KMS-11 (cell line): ENCODE measurements at regions not wholly inside any gene's neighbourhood (a gene's known extent, or its start where the extent isn't known, plus 50 kb on each side); places are given as distances from the start of the nearest gene placed in this dataset.

Experiments used
- H2AFZ ChIP-seq: fragments of 200-600 bp; sonication (generic); 2 replicates; pipeline ENCODE4 v1.6.1; 2016; ENCODE audit warnings: antibody characterized with exemption, mixed run types, low read depth
- H3K27ac ChIP-seq: fragments of 200-600 bp; sonication (generic); 2 replicates; pipeline ENCODE4 v1.6.1; 2016; ENCODE audit warnings: mild to moderate bottlenecking, mixed run types
- H3K27me3 ChIP-seq: fragments of 200-600 bp; sonication (generic); 2 replicates; pipeline ENCODE4 v1.6.1; 2017; ENCODE audit warnings: mild to moderate bottlenecking, low read depth, mixed run types, moderate library complexity; ENCODE audit not compliant: insufficient read depth
- H3K36me3 ChIP-seq: fragments of 200-600 bp; sonication (generic); 2 replicates; pipeline ENCODE4 v1.6.1; 2017; ENCODE audit warnings: mild to moderate bottlenecking, mixed run types; ENCODE audit not compliant: insufficient read depth
- H3K4me1 ChIP-seq: fragments of 200-600 bp; sonication (generic); 2 replicates; pipeline ENCODE4 v1.6.1; 2016; ENCODE audit warnings: mild to moderate bottlenecking, low read depth, mixed run types; ENCODE audit not compliant: poor library complexity, severe bottlenecking
- H3K4me2 ChIP-seq: fragments of 200-600 bp; sonication (generic); 2 replicates; pipeline ENCODE4 v1.7.0; 2016; ENCODE audit warnings: mild to moderate bottlenecking, mixed run types
- H3K4me3 ChIP-seq: fragments of 200-600 bp; sonication (generic); IDR thresholded peaks from 2 replicates; pipeline ENCODE4 v1.6.1; 2017; ENCODE audit warnings: low read depth, low read length, mixed read lengths; ENCODE audit not compliant: insufficient read depth
- H3K79me2 ChIP-seq: fragments of 200-600 bp; sonication (generic); 2 replicates; pipeline ENCODE4 v1.6.1; 2016; ENCODE audit warnings: low read depth, mixed run types; ENCODE audit not compliant: insufficient read depth
- H3K9ac ChIP-seq: fragments of 200-600 bp; sonication (generic); 2 replicates; pipeline ENCODE4 v1.6.1; 2016; ENCODE audit warnings: mild to moderate bottlenecking, mixed run types
- H4K20me1 ChIP-seq: fragments of 200-600 bp; sonication (generic); 2 replicates; pipeline ENCODE4 v1.6.1; 2016; ENCODE audit warnings: mild to moderate bottlenecking, mixed run types; ENCODE audit not compliant: insufficient read depth
- TF ChIP-seq, protein P1 (sequence below): fragments of 200-600 bp; sonication (generic); conservative IDR thresholded peaks from 2 replicates; pipeline ENCODE4 v1.6.1; 2017; ENCODE audit warnings: low read depth, mild to moderate bottlenecking, antibody characterized with exemption, low read length, moderate library complexity, mixed read lengths

DNA sequence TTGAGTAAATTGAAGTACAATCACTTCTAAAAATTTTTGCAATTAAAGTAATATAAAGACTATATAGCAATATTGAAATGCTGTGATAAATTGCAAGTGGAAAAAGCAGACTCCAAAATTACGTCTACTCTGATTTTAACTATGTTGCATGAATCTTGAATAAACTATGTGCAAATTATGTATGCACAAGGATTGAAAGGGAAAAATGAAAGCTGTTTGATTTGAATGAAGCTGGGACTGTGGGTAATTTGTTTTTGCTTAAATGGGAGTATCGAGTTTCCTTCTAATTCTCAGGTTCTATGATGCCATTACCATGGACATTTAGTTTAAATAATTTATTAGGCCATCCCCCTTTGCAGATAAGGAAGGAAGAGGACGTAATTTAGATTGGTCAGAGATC, 198.7 kb upstream of the MYLIP start:
- Histone ChIP-seq H3K4me2 (no peak overlapping the region), H3K4me3 (no peak overlapping the region), H3K9ac (no peak overlapping the region), H3K27me3 (no peaks in the 10 kb centered on the region), H3K36me3 (no peaks in the 10 kb centered on the region), H3K4me1 (no peaks in the 10 kb centered on the region), H2AFZ (no peak overlapping the region), H4K20me1 (no peaks in the 10 kb centered on the region), H3K27ac (no peak overlapping the region), H3K79me2 (no peaks in the 10 kb centered on the region)
- TF ChIP-seq, protein P1, sequence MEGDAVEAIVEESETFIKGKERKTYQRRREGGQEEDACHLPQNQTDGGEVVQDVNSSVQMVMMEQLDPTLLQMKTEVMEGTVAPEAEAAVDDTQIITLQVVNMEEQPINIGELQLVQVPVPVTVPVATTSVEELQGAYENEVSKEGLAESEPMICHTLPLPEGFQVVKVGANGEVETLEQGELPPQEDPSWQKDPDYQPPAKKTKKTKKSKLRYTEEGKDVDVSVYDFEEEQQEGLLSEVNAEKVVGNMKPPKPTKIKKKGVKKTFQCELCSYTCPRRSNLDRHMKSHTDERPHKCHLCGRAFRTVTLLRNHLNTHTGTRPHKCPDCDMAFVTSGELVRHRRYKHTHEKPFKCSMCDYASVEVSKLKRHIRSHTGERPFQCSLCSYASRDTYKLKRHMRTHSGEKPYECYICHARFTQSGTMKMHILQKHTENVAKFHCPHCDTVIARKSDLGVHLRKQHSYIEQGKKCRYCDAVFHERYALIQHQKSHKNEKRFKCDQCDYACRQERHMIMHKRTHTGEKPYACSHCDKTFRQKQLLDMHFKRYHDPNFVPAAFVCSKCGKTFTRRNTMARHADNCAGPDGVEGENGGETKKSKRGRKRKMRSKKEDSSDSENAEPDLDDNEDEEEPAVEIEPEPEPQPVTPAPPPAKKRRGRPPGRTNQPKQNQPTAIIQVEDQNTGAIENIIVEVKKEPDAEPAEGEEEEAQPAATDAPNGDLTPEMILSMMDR, result no peak

GRCh38 chr6:15929685-15930084, 199.2 kb upstream of the MYLIP start:
- Histone ChIP-seq H2AFZ (no peak overlapping the region), H3K4me3 (no peak overlapping the region), H3K4me1 (no peaks in the 10 kb centered on the region), H3K36me3 (no peaks in the 10 kb centered on the region), H3K27ac (no peak overlapping the region), H3K4me2 (no peak overlapping the region), H4K20me1 (no peaks in the 10 kb centered on the region), H3K27me3 (no peaks in the 10 kb centered on the region), H3K79me2 (no peaks in the 10 kb centered on the region), H3K9ac (no peak overlapping the region)
- TF ChIP-seq, protein P1, result no peak

- Histone ChIP-seq H3K27me3 (no peaks in the 10 kb centered on the region), H2AFZ (no peak overlapping the region), H3K4me2 (no peak overlapping the region), H4K20me1 (no peaks in the 10 kb centered on the region), H3K36me3 (no peaks in the 10 kb centered on the region), H3K9ac (no peak overlapping the region), H3K79me2 (no peaks in the 10 kb centered on the region), H3K4me3 (no peak overlapping the region), H3K4me1 (no peaks in the 10 kb centered on the region), H3K27ac (no peak overlapping the region)
- TF ChIP-seq, protein P1, result no peak
Measured at GRCh38 chr6:15927531-15928225, 201.2 kb upstream of the MYLIP start.

DNA sequence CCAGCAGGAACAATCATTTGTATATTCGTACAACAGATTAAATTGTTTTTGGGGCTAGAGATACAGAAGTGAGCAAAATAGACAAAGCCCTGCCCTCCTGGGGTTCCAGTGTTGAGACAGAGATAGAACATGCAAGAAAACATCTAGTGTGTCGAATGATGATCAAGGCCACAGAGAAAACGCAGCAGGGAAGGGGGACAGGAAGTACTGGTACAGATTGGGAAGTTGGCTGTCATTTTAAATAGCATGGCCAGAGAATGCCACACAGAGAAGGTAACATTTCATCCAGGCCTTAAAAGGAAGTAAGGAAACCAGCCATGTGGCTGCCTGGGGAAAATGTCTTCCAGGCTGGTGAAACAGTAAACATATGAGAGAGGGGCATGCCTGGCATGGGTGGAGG, 202.6 kb upstream of the MYLIP start:
- H3K4me2 ChIP-seq, result no peak overlapping the region
- no peaks in the 10 kb centered on the region for H3K27me3 ChIP-seq
- no peak overlapping the region for H3K27ac ChIP-seq
- H3K36me3 ChIP-seq, result no peaks in the 10 kb centered on the region
- H3K4me3 ChIP-seq, result no peak overlapping the region
- no peaks in the 10 kb centered on the region for H3K4me1 ChIP-seq
- no peak overlapping the region for H2AFZ ChIP-seq
- H3K79me2 ChIP-seq, result no peaks in the 10 kb centered on the region
- TF ChIP-seq, protein P1, result no peak
- no peak overlapping the region for H3K9ac ChIP-seq
- no peaks in the 10 kb centered on the region for H4K20me1 ChIP-seq
